ENCODE measurements at regions not wholly inside any gene's neighbourhood (a gene's known extent, or its start where the extent isn't known, plus 50 kb on each side); places are given as distances from the start of the nearest gene placed in this dataset.
"Not testable (repeated sequence)": the region's sequence is repeated elsewhere in the genome, so short reads cannot be mapped to it uniquely, and the experiment has no call there.

DNA sequence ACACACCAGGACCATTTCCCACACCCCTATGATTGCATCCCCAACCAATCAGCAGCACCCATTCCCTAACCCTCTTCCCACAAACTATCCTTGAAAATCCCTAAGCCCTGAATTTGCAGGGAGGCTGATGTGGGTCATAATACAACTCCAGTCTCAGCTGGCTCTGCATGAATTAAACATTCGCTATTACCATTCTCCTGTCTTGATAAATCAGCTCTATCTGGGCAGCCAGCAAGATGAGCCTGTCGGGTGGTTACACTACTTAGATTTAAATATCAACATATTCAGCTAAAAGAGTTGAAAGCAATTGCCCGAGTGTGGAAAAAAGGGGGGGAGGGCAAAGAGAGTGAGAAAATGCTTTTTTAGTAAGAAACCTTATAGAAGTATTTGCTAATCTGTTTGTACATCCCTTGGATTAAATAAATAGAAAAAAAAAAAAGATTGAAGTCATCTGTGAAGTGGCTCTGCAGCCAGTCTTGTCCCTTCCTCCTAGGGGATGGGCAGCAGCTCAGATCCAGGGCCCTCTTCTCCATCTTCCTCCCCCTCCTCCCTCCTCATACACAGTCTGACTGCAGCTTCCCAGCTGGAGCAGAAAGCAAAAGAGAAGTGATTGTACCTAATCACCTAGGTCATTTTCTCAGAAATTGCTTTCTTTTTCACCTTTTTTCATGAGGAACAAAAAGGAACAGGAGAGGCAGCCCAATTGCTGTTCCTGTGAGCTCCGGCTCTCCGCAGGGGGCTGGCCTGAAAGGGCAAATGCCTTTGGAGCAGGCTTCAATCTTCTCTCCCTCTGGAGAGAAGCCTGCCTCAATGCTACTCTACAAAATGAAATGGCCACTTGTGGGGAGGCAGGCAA, 356.6 kb upstream of the SULF2 start:
- no peak for DNase-seq

GRCh38 chr20:48139262-48140041, 354.2 kb upstream of the SULF2 start:
- no peak for DNase-seq

- no peak for DNase-seq
Observed at GRCh38 chr20:48132834-48133233, 347.6 kb upstream of the SULF2 start.

DNA sequence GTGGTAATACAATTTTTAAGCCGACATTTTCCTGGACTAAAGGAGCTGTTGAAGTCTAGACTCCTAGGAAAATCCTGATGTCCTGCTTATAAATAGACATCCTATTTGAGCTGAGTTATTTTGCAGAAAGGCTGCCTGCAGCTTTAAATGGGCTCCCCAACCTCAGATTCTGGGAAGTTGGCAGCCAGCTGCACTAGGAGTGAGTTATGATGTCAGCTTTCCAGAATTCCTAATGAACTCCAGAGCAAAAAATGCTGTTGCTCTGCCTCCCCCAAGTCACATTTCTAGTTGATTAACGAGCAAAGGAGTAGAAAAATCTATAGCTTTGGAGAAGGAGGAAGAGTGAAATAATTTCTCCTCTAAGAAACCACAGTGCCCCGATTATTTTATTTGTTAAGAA, 346.3 kb upstream of the SULF2 start:
- no peak for DNase-seq

DNA sequence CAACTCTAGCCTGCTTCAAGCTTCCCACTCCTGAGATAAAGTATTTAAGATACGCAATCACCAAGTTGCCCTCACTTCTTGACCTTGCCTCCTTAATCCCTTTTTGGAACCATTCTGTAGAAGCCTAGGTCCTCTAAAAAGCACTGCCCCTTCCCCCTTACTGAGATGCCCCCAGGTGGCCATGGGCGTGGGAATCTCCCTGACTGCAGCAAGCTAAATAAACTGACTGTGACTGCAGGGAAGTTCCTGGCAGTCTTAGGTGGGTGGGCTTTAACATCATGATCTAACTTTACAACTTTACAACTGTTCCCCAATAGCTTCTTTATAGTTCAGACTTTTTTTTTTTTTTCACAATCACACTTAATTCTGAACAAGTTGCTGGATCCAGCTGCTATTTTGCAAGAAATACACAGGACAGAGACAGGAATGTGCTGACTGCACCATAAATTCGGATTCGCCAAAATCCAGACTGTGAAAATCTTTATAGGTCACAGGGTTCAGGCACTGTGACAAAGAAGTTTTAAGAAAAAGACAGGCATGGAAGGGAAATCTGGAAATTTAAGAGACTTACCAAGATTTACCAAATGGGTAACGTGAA, 344.2 kb upstream of the SULF2 start:
- DNase-seq: no peak

- no peak for DNase-seq
Observed at GRCh38 chr20:48128436-48128835, 343.2 kb upstream of the SULF2 start.

DNA sequence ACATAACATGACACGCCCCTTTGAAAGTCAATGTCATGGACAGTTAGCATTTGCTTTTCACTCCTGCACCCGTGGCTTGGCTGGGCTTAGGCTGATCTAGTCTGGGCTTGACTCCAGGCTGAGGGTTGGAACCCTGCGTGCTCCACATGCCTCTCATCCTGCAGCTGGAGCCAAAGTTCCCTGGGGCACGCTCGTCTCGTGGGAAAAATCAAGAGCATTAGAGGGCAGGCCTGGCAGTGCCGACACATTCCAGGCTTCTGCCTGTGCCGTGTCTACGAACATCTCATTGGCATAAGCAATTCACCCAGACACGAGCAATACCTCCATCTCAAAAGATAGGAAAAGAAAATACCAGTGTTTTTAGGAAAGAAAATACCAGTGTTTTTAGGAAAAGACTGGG, 342.7 kb upstream of the SULF2 start:
- DNase-seq: not testable (repeated sequence)

- DNase-seq: not testable (repeated sequence)
Observed at GRCh38 chr20:48127133-48127532, 341.9 kb upstream of the SULF2 start.

DNA sequence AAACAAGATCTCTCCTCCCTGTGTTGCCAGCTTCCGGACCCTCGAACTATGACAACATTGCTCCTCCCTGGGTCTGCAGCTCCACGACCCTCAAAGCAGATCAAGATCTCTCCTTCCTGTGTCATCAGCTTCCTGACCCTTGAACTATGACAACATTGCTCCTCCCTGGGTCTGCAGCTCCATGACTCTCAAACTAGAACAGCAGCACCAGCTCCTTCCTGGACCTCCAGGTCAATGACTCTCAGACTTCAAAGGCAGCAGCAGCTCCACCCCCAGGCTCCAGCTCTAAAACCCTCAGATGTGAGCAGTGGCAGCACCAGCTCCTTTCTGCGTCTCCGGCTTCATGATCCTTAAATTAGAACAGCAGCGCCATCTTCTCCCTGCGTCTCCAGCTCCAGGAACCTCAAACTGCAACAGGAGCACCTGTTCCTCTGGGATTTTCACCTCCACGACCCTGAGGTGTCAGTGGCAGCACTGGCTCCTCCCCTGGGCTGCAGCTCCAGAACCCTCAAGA, 341.0 kb upstream of the SULF2 start:
- no peak for DNase-seq

- DNase-seq: no peak
Observed at GRCh38 chr20:48124960-48125359, 339.7 kb upstream of the SULF2 start.

- DNase-seq: no peak
Observed at GRCh38 chr20:48124181-48124782, 339.0 kb upstream of the SULF2 start.

DNA sequence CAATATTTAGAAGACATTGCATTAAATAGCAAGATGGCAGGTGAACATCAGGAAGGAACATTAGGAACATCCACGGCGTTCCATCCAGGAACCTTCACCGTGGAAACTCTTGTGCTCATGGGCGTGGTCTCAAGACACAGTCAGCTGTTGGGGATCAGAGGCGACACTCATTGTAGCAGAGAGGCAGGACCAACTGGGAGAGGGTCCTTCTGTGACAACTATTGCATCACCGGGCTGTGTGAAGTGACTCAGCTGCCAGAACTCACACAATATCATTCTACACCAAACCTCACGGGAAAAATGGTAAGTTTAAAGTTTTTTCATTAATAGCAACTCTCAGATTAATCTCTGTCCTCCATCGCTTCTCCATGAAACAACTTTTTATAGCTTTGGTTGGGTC, 334.8 kb upstream of the SULF2 start:
- DNase-seq: no peak

- DNase-seq: not testable (repeated sequence)
Observed at GRCh38 chr20:48119389-48119788, 334.1 kb upstream of the SULF2 start.

GRCh38 chr20:48115502-48115901, 330.2 kb upstream of the SULF2 start:
- DNase-seq: no peak

- no peak for DNase-seq
Observed at GRCh38 chr20:48107560-48107959, 322.3 kb upstream of the SULF2 start.

GRCh38 chr20:48106428-48106827, 321.1 kb upstream of the SULF2 start:
- DNase-seq: no peak

DNA sequence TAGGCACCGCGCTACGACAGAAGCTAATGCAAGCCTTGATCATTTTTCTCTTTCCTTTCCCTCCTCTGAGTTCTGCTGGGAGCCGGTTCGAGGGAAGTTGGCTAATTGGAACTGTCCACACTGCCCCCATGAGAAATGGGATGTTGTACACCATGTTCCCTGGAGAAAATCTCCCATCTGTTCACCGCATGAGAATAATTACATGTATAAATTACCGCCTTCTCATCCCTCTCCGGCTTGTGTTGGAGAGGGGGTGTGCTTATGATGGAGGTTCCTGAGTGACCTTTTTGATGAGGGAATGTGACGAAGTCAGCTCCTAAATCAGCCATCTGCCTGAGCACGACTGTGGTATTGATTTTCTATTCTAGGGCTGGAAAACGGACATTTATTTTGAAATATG, 320.2 kb upstream of the SULF2 start:
- no peak for DNase-seq

DNA sequence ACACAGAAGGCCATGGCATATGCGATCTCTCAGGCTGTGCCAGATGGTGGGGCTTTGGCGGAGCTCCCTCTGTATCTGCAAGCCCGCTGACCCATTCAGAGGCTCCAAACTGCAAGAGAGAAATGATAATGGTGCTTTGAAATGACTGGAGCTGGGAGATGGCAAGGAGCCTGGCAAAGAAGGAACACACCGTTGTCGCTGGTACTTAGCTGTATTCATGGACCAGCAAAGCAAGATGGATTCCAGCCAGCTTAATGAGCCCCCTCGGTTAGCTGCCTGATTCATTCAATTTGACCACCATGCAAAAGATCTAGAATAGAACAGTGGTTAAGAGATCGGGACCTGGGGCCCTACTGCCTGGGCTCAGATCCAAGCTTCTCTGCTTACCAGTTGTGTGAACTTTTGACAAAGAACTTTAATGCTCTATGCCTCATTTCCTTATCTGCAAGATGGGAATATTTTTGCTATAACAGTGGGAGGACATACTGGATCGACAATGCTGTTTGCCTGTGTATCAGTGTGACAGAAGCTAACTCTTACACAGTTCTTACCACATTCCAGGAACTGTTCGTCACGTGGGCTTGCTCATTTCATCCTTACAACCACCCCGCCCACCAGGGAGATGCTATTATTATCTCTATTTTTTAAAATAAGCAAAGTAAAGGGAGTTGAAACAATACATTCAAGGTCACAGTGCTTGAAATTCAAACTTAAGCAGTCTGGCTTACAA, 317.8 kb upstream of the SULF2 start:
- no peak for DNase-seq

GRCh38 chr20:48102076-48102787, 317.0 kb upstream of the SULF2 start:
- no peak for DNase-seq

DNA sequence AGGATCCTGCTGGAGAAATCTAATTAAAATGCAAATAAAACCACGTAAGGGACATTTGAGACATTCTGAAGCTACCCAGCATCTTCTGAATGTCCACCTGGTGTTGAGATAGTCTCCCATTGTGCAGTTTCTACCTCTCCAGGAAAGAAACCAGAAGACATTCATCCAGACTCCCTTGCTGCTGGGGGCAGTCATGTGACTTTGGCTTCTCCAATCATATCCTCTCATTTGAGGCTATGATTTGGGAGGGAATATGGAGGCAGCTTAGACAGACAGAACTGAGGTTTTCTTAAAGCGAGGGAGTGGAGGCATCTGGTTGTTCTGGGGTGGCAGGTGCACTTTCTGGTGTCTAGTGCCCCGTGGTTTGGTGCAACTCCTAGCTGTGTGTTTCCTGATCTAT, 315.2 kb upstream of the SULF2 start:
- no peak for DNase-seq

DNA sequence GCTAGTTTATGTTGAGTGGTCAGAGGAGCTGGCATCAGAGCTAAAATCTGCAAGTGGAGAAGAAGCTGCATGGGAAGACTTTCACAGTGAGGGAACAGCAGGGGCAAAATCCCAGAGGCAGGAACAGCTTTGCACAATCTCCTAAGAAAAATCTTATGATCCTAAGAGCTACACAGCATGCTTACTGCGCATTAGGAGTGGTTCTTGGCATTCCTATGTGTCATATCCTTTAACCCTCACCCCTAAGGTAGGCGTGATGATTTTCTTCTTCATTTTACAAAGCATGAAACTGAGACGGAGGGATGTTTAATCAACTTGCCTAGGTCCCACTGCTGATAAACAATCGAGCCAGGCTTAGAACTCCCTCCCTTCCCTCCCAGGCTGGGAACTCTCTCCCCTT, 313.6 kb upstream of the SULF2 start:
- no peak for DNase-seq

DNA sequence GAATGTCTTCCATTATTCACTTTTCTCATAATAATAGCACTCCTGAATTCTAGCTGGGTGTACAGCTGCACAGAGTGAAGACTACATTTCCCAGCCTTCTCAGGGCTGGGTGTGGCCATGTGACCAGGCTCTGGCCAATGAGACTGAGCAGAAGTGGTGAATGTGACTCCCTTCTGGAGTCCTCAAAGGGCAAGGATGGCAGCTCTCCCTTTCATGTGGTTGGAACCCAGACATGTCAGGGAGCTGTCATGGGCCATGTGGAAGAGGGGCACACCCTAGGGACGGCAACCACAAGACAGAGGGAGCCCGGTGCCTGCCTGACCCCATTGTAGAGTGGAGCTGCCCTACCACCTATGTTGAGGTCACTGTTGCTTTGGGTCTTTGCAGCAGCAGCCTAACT, 312.8 kb upstream of the SULF2 start:
- DNase-seq: no peak

Measured in NCI-H1105 (cell line).